IPS-NIHi11 (cell line): ENCODE measurements at regions not wholly inside any gene's neighbourhood (a gene's known extent, or its start where the extent isn't known, plus 50 kb on each side); places are given as distances from the start of the nearest gene placed in this dataset.
A peak's percentile ranks its signal among the peaks of the same experiment; 100 is the strongest.
"Not testable (repeated sequence)": the region's sequence is repeated elsewhere in the genome, so short reads cannot be mapped to it uniquely, and the experiment has no call there.

Source experiments
- DNase-seq: peaks from one replicate; pipeline ENCODE4 v3.0.0; 2012; ENCODE audit warnings: mixed read lengths, low spot score

DNA sequence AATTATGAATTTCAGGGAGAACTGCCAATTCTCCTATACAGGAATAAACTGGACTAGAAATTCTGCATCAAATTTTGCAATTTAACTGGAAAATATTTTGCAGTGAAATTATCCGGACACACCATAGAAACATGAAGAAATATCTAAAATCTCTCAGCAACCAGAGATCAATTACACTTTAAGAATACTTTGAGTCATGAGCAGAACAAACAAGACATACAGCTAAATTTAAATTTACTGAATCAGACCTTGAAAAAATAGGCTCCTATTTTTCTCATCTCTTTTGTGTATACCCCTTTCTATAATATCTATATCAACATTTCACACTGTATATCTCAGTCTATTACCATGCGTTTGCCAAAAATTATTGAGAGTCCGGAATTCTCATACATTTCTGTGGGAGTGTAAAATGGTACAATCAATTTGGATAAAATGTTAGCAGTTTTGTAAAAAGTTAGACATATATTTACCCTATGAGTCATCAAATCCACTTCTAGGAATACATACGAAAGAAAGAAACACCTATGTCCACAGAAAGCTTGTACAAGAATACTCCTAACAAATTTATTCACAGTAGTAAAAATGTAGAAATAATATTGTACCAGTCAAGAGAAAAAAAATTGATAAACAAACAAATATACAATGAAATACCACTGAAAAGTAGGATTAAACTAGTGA, 593.1 kb upstream of the NECTIN3 start:
- no peak for DNase-seq

DNA sequence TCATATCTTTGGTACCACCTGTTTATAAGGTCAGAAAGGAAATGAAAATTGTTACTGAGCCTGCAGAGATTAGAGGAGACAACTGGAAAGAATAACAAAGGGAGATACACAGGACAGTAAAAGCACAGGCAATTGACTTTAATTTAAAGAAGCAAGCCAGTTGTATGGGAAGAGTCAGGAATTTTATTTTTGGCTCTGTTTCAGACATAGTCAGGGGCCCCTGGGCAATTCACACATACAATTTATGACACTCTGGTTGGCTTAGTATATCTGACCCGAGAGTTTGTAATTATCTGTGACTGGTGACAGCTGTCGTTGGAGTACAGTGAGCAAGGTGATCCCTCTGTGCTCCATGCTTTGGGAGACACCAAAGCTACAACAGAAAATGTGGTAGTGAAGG, 591.9 kb upstream of the NECTIN3 start:
- DNase-seq: no peak

DNA sequence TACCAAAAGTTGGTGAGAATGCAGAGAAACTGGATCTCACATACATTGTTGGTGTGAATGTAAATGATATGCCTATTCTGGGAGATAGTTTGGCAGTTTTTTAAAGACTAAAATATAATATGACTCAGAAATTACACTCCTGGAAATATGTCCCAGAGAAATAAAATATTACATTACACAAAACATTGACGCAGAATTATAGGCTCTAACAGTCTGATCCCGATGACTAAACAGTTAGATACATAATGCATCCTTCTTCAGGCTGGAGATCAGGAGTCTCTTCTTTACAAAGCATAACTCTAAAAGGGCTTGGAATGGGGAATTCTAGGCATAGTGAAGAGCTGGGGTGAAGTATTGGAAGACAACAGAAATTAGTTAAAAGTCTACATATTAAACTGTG, 586.2 kb upstream of the NECTIN3 start:
- DNase-seq: no peak

DNA sequence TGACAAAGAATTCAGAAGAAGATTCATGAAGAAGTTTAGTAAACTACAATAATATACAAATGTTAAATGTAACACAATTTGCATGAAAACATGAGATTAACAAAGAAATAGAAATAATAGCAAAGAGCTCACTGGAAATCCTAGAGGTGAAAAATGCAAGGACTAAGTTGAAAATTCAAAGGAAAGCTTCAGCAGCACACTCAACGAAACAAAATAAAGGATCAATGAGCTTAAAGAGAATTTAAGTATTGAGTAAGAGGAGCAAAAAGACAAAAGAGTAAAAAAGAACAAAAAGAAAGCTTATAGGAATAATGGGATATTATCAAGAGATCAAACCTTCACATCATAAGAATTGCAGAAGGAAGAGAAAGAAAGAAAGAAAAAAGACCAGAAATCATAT, 583.8 kb upstream of the NECTIN3 start:
- DNase-seq: no peak

DNA sequence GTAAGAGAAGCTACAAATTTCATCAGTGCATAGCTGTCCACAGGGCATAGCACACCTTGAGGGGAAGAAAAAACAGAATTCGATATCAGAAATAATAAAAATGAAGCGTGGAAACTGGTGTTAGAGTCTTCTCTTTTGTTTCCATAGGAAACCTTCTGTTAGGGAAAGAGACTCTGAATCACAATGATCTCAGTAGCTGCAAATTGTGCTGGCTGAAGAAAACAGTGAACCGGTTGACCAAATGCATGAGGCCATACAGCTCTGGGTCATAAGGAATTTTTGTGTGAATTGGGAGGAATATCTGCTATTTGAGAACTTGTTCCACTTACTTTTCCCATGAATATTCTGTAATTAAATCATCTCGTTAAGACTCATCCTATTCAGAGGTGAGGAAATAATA, 580.2 kb upstream of the NECTIN3 start:
- no peak for DNase-seq

DNA sequence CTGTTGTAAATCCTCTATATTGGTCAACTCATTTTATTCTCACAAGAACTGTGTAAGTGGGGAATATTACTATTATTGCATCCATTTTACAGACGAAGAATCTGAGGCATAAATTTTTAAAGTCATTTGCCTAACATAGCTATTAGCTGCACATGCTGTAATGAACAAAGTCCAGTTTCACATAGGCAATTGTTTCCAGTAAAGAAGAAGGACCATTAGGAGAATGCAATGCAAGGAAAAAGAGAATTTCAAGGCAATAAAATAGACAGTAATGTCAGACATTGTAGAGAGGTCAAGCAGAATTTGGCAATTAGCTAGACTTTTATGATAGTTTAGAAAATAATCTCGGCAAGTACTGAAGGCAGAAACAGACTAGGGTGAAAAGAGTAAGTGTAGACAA, 578.7 kb upstream of the NECTIN3 start:
- no peak for DNase-seq

DNA sequence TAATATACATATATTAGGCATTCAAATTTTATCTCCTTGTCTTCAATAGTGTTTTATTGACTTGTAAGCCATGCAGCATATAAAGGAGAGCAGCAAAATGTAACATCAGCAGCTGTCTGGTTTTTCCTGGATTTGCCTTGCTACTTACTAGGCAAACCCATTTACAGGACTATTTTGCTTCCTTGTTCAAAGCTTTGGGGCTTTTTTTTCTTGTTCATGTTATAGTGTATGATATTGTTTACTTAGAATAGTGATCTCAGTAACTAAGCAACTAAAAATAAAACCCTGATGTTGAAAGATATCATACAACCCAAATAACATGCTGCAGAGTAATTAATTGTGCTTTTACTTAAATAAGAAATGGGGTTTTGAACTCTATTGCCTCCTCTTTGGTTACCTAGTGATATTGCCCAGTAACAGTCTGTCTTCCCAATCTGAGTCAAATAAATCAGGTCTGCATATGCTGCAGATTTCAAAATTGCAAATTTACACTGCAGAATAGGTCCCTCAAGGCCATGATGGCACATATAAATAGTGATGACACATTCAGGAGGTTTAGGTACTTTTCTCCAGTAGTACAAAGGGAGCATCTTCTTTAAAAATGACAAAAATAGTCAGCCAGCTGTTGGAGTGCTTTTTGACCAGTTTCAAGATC, 578.1 kb upstream of the NECTIN3 start:
- DNase-seq: no peak

DNA sequence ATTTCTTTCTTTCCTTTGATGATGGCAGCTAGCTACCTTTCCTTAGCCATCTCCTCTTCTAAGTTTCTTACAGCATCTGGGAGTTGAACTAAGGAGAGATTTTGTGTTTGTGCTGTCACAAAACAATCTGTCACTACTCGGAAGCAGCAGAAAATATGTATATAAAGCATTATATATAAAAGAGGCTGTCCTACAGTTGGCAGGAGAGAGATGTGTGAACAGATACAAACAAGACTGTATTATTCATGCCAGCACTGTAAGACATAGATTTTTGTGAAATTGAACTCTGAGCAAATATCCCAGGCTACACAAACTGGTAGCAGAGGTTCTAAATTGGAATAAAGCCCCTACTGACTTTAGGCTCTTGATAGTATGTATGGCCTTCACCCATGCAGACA, 577.5 kb upstream of the NECTIN3 start:
- DNase-seq: no peak

DNA sequence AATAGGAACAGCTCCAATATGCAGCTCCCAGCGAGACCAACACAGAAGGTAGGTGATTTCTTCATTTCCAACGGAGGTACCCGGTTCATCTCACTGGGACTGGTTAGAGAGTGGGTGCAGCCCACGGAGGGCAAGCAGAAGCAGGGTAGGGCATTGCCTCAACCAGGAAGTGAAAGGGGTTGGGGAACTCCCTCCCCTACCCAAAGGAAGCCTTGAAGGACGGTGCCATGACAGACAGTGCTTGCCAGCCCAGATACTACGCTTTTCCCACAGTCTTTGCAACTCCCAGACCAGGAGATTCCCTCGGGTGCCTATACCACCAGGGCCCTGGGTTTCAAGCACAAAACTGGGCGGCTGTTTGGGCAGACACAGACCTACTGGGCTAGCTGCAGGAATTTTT, 576.9 kb upstream of the NECTIN3 start:
- no peak for DNase-seq

DNA sequence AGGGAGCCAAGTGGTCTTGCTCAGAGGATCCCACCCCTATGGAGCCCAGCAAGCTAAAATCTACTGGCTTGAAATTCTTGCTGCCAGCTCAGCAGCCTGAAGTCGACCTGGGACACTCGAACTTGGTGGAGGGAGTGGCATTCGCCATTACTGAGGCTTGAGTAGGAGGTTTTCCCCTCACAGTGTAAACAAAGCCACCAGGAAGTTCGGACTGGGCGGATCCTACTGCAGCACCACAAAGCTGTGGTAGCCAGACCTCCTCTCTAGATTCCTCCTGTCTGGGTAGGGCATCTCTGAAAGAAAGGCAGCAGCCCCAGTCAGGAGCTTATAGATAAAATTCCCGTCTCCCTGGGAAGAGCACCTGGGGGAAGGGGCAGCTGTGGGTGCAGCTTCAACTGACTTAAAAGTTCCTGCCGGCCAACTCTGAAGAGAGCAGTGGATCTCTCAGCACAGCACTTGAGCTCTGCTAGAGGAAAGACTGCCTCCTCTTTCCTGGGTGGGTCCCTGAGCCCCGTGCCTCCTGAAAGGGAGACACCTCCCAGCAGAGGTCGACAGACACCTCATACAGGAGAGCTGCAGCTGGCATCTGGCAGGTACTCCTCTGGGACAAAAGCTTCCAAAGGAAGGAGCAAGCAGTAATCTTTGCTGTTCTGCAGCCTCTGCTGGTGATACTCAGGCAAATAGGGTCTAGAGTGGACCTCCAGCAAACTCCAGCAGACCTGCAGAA, 576.3 kb upstream of the NECTIN3 start:
- no peak for DNase-seq

DNA sequence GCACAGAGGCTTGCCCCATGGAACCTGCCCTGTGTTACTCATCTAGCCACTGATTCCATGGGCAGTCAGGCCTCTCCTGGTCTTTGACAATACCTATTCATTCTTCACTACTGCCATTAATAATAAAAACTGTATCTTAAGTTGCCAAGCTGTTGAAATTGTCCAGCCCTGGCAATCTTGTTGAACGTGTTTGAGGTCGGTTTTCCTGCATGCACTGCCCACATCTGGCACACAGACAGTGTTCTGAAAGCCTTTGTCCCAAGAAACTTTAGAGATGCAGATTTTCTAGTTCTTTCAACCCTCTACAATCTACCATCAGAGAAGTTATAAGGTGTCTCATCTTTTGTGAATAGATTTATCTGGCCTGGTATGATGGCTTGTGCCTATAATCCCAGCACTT, 567.2 kb upstream of the NECTIN3 start:
- DNase-seq: no peak

DNA sequence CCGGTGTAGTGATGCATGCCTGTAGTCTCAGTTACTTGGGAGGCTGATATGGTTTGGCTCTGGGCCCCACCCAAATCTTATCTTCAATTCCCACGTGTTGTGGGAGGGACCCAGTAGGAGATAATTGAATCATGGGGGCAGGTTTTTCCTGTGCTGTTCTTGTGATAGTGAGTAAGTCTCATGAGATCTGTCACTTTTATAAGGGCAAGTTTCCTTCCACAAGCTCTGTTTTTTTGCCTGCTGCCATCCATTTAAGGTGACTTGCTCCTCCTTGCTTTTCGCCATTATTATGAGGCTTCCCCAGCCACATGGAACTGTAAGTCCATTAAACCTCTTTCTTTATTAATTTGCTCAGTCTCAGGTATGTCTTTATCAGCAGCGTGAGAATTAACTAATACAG, 566.7 kb upstream of the NECTIN3 start:
- no peak for DNase-seq

DNA sequence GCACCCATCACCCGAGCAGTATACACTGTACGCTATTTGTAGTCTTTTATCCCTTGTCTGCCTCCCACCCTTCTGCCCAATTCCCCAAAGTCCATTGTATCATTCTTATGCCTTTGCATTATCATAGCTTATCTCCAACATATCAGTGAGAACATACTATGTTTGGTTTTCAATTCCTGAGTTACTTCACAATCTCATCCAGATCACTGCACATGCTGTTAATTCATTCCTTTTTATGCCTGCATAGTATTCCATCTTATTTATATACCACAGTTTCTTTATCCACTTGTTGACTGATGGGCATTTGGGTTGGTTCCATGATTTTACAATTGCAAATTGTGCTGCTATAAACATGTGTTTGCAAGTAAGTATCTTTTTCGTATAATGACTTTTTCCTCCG, 564.7 kb upstream of the NECTIN3 start:
- DNase-seq: no peak

DNA sequence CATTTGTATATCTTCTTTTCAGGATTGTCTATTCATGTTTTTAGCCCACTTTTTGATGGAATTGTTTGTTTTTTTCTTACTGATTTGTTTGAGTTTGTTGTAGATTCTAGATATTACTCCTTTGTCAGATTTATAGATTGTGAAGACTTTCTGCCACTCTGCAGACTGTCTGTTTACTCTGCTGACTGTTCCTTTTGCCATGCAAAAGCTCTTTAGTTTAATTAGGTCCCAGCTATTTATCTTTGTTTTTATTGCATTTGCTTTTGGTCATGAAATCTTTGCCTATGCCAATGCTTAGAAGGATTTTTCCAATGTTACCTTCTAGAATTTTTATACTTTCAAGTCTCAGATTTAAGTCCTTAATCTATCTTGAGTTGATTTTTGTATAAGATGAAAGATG, 564.0 kb upstream of the NECTIN3 start:
- DNase-seq: not testable (repeated sequence)

DNA sequence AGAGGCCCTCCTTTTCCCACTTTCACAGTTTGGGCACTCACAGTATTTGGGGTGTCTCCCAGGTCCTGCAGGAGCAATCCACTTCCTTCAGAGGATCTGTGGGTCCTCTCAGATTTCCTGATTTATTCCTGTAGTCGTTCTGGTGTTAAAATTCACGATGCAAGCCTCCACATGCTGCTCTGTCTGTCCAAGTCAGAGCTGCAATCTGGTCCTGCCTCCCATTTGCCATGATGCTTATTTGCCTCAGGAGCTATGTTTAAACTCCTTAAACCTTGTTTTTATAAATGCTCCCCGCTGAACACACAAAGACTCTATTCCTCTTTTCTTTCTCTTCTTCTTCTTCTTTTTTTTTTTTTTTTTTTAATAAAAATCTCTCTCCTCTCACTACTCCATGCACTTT, 558.7 kb upstream of the NECTIN3 start:
- no peak for DNase-seq

DNA sequence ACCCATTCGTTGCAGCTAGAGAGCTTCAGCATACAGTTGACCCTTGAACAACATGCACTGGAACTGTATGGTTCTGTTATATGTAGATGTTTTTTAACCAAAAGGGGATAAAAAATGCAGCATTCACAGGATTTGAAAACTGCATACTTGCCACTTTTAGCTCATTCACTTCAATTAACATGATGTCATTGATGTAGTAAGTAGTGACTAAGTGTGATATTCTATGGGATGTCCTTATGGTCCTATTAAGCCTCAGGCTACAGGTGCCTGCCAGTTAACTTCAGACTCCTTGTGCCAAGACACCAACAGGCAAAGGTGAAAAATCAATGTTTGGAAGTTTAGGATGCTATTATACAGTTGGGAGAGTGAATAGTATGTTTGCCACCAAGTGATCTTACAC, 553.6 kb upstream of the NECTIN3 start:
- DNase-seq: no peak

DNA sequence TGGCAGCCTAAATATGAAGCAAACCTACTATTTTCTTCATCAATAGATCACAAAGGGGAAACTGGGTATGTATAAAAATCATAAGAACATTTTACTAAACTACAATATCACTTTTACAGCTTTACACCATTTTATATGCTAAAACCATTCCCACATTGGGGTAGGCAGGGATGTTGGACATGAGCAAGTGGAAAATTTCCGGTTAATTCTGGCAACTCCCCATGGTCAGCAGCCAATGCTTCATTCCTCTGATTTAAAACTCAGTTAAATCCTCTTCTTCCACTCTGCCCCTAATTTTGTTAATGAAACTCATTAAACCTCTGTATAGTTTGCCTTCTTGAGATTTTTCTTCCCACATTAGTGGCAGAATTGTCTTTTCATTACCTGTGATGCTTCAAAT, 552.5 kb upstream of the NECTIN3 start:
- no peak for DNase-seq

DNA sequence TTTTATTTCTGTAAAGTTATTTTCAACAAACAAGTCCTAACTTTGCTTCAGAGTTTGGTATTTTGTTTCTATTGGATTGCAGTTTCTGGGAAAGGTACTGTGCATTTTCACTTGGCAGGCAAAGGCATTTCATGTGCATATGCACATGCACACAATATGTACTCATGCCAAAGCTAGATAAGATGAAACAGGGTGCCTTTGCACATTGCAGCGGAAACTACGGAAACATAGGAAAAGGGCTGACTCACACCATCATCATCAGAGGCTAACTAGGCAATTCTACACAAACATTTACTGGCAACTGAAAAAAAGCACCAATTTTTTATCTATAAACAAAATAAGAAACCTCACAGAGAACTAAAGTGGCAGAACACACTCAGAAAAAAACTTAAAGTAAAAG, 550.6 kb upstream of the NECTIN3 start:
- DNase-seq: no peak

DNA sequence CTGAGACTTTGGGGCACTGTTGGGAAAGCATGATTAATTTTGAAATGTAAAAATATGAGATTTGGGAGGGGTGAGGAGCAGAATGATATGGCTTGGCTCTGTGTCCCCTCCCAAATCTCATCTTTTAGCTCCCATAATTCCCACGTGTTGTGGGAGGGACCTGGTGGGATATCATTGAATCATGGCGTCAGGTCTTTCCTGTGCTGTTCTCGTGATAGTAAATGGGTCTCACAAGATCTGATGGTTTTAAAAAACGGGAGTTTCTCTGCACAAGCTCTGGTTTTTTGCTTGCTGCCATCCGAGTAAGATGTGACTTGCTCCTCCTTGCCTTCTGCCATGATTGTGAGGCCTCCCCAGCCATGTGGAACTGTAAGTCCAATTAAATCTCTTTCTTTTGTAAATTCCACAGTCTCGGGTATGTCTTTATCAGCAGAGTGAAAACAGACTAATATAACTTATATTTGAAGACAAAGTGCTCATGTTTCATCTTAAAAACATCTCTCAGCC, 546.0 kb upstream of the NECTIN3 start:
- not testable (repeated sequence) for DNase-seq

DNA sequence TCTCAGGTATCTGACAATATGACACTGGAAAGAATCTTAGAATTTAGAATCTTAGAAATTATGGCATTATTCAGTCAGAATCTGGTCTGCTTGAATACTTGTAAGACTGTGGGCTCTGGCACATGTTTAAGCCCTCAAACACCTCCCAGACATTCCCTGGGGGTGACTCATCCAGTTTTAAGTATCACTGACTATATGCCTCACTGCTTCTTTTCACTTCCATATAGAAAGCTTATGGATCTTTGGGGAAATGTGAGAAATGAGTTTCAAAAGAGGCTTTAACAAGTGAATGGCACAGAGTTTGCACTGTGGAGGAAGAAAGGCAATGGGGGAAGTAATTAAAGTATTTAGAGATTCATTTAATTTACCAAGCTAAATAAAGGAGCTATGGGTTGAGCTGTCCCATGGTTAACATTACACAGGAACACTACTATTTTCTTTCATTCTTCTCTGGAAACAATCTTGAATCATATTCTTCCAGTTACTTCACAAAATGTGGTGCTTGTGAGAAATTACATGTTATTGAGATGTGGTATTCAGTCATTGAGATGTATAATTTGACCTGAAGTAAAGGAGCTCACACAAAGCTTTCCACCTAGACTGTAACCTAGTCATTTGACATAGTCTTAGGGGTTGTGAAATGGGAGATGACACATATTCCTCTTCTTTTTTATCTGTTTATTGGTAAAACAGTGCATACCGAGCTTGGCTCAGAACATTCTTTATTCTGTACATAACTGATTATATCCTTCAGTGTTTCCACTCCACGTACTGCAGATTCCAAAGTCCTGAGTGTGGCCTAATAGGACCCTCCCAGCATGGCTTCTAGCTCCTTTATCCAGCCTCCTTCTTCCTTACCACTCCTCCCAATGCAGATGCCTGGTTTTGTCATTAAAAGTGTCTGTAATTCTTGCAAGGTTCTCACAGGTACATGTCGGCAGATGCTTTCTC, 544.6 kb upstream of the NECTIN3 start:
- peak; percentile 19 for DNase-seq

DNA sequence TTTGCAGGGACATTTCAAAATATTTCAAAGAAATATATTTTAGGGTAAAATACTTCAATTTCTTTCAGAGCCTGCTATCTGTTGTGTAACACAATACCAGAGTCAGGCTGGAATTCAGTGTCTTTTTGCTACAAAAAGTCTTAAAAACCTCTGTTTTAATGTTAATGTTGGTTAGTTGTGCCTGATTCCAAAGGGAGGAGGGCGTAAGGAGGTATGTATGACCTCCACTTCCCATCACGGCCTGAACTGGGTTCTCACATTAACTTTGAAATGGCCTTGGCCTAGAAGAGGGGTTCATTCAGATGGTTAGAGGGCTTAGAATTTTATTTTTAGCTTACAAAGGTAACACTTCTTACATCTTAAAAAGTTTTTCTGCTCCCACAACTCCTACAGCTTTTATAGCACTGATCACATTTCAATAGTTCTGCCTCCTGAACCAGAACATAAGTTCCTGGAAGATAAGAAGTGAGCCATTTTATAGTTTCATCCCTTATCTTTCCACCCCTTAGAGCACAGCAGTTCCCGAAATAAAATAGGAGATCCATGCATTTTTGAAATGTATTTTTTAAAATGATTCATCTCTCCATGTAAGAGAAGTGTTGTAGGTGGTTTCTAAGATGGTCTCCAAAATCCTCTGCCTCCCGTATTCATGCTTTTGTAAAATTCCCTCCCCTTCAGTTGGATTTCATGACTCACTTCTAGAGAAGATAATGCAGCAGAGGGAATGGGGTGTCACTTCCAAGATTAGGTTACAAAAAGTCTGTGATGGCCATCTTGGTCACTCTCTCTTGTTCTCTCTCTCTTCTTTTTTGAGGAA, 543.1 kb upstream of the NECTIN3 start:
- DNase-seq: no peak
